ENCODE measurements at regions not wholly inside any gene's neighbourhood (a gene's known extent, or its start where the extent isn't known, plus 50 kb on each side); places are given as distances from the start of the nearest gene placed in this dataset.

GRCh38 chr3:96169111-96169766 lies 645.2 kb upstream of the EPHA6 start:
- DNase-seq: no peak

GRCh38 chr3:96172917-96173316 lies 641.5 kb upstream of the EPHA6 start:
- DNase-seq: no peak

GRCh38 chr3:96175500-96175899 lies 638.9 kb upstream of the EPHA6 start:
- DNase-seq: no peak

GRCh38 chr3:96182756-96183155 lies 631.6 kb upstream of the EPHA6 start:
- no peak for DNase-seq

- DNase-seq: no peak
These were observed 630.5 kb upstream of the EPHA6 start for GRCh38 chr3:96183871-96184270.

GRCh38 chr3:96190024-96190616 lies 624.3 kb upstream of the EPHA6 start:
- DNase-seq: no peak

- no peak for DNase-seq
These were observed 621.3 kb upstream of the EPHA6 start for GRCh38 chr3:96192966-96193550.

- no peak for DNase-seq
These were observed 613.5 kb upstream of the EPHA6 start for GRCh38 chr3:96200897-96201296.

- DNase-seq: no peak
These were observed 612.9 kb upstream of the EPHA6 start for GRCh38 chr3:96201463-96201862.

GRCh38 chr3:96202181-96202580 lies 612.2 kb upstream of the EPHA6 start:
- DNase-seq: no peak

GRCh38 chr3:96209699-96210098 lies 604.7 kb upstream of the EPHA6 start:
- DNase-seq: no peak

GRCh38 chr3:96213393-96213792 lies 601.0 kb upstream of the EPHA6 start:
- DNase-seq: no peak

- no peak for DNase-seq
These were observed 599.5 kb upstream of the EPHA6 start for GRCh38 chr3:96214941-96215340.

- DNase-seq: no peak
These were observed 588.9 kb upstream of the EPHA6 start for GRCh38 chr3:96225494-96225893.

- no peak for DNase-seq
These were observed 580.7 kb upstream of the EPHA6 start for GRCh38 chr3:96233679-96234078.

GRCh38 chr3:96236522-96236921 lies 577.9 kb upstream of the EPHA6 start:
- no peak for DNase-seq

GRCh38 chr3:96259299-96259698 lies 555.1 kb upstream of the EPHA6 start:
- no peak for DNase-seq

- no peak for DNase-seq
These were observed 549.7 kb upstream of the EPHA6 start for GRCh38 chr3:96264701-96265100.

- DNase-seq: no peak
These were observed 547.8 kb upstream of the EPHA6 start for GRCh38 chr3:96266395-96267190.

GRCh38 chr3:96267577-96267976 lies 546.8 kb upstream of the EPHA6 start:
- no peak for DNase-seq

GRCh38 chr3:96294143-96294542 lies 520.3 kb upstream of the EPHA6 start:
- DNase-seq: no peak

GRCh38 chr3:96300743-96301142 lies 513.7 kb upstream of the EPHA6 start:
- DNase-seq: no peak

- DNase-seq: no peak
These were observed 495.2 kb upstream of the EPHA6 start for GRCh38 chr3:96319166-96319565.

- no peak for DNase-seq
These were observed 490.3 kb upstream of the EPHA6 start for GRCh38 chr3:96324087-96324486.
